ENCODE measurements at regions not wholly inside any gene's neighbourhood (a gene's known extent, or its start where the extent isn't known, plus 50 kb on each side); places are given as distances from the start of the nearest gene placed in this dataset.

GRCh38 chr4:95984081-95984480, 144.2 kb downstream of the PDHA2 start:
- TF ChIP-seq CTCF (IDR thresholded peaks at IDR 0.05; ENCODE audit: extremely low read depth, insufficient read depth, missing control alignments): no peak
- DNase-seq (ENCODE audit: low spot score): no peak
- in situ Hi-C loops (cut with MboI; ENCODE audit: low pct_unique_long_range_greater_than_20kb, low sequenced_read_pairs, unreplicated experiment): no loop called here

GRCh38 chr4:95985051-95985450, 145.2 kb downstream of the PDHA2 start:
- DNase-seq (ENCODE audit: low spot score): no peak
- no peak for TF ChIP-seq CTCF (IDR thresholded peaks at IDR 0.05; ENCODE audit: extremely low read depth, insufficient read depth, missing control alignments)
- in situ Hi-C loops (cut with MboI; ENCODE audit: low pct_unique_long_range_greater_than_20kb, low sequenced_read_pairs, unreplicated experiment): no loop called here

GRCh38 chr4:95985791-95986550, 146.1 kb downstream of the PDHA2 start:
- DNase-seq (ENCODE audit: low spot score): no peak
- in situ Hi-C loops (cut with MboI; ENCODE audit: low pct_unique_long_range_greater_than_20kb, low sequenced_read_pairs, unreplicated experiment): no loop called here
- TF ChIP-seq CTCF (IDR thresholded peaks at IDR 0.05; ENCODE audit: extremely low read depth, insufficient read depth, missing control alignments): no peak

GRCh38 chr4:95987851-95988250, 148.0 kb downstream of the PDHA2 start:
- TF ChIP-seq CTCF (IDR thresholded peaks at IDR 0.05; ENCODE audit: extremely low read depth, insufficient read depth, missing control alignments): no peak
- in situ Hi-C loops (cut with MboI; ENCODE audit: low pct_unique_long_range_greater_than_20kb, low sequenced_read_pairs, unreplicated experiment): no loop called here
- DNase-seq (ENCODE audit: low spot score): no peak

GRCh38 chr4:95998311-95998710, 158.4 kb downstream of the PDHA2 start:
- no peak for DNase-seq (ENCODE audit: low spot score)
- in situ Hi-C loops (cut with MboI; ENCODE audit: low pct_unique_long_range_greater_than_20kb, low sequenced_read_pairs, unreplicated experiment): no loop called here

GRCh38 chr4:96003951-96004740, 164.3 kb downstream of the PDHA2 start:
- TF ChIP-seq CTCF (IDR thresholded peaks at IDR 0.05; ENCODE audit: extremely low read depth, insufficient read depth, missing control alignments): no peak
- DNase-seq (ENCODE audit: low spot score): no peak
- in situ Hi-C loops (cut with MboI; ENCODE audit: low pct_unique_long_range_greater_than_20kb, low sequenced_read_pairs, unreplicated experiment): no loop called here

More at GRCh38 chr4:95998311-95998710, 158.4 kb downstream of the PDHA2 start:
- TF ChIP-seq CTCF (IDR thresholded peaks at IDR 0.05; ENCODE audit: extremely low read depth, insufficient read depth, missing control alignments): no peak
